HEK293 (cell line): ENCODE measurements at regions not wholly inside any gene's neighbourhood (a gene's known extent, or its start where the extent isn't known, plus 50 kb on each side); places are given as distances from the start of the nearest gene placed in this dataset.

Source experiments
- ZNF138 ChIP-seq: fragments of 450-650 bp; formaldehyde crosslinking; IDR thresholded peaks from 2 replicates; pipeline ENCODE4 v1.5.1; 2016; ENCODE audit warnings: missing biosample characterization, missing genetic modification characterization, borderline replicate concordance
- ZNF398 ChIP-seq: fragments of 450-650 bp; formaldehyde crosslinking; IDR thresholded peaks from 2 replicates; pipeline ENCODE4 v1.5.1; 2017; ENCODE audit warnings: missing biosample characterization, missing genetic modification characterization
- ZNF768 ChIP-seq: fragments of 450-650 bp; formaldehyde crosslinking; IDR thresholded peaks from 2 replicates; pipeline ENCODE4 v1.5.1; 2018; ENCODE audit warnings: missing biosample characterization, mild to moderate bottlenecking, missing genetic modification characterization

- TF ChIP-seq ZNF398 (tag by site-specific recombination) (no peak), ZNF138 (tag by site-specific recombination) (no peak), ZNF768 (tag by site-specific recombination) (no peak)
Observed at GRCh38 chr10:131431978-131432690, 120.6 kb upstream of the TCERG1L start.
